ENCODE measurements at regions not wholly inside any gene's neighbourhood (a gene's known extent, or its start where the extent isn't known, plus 50 kb on each side); places are given as distances from the start of the nearest gene placed in this dataset.

GRCh38 chr18:61736133-61736532 lies 156.7 kb downstream of the RNF152 start:
- H3K27ac ChIP-seq = no peak overlapping the region

GRCh38 chr18:61735564-61736102 lies 157.2 kb downstream of the RNF152 start:
- H3K27ac ChIP-seq = no peak overlapping the region
- TF ChIP-seq CTCF (conservative IDR thresholded peaks at IDR 0.05) = no peak
- no peak for TF ChIP-seq ZFX (IDR thresholded peaks at IDR 0.05)

More at GRCh38 chr18:61736133-61736532, 156.7 kb downstream of the RNF152 start:
- no peak for TF ChIP-seq ZFX (IDR thresholded peaks at IDR 0.05)
- no peak for TF ChIP-seq CTCF (conservative IDR thresholded peaks at IDR 0.05)

DNA sequence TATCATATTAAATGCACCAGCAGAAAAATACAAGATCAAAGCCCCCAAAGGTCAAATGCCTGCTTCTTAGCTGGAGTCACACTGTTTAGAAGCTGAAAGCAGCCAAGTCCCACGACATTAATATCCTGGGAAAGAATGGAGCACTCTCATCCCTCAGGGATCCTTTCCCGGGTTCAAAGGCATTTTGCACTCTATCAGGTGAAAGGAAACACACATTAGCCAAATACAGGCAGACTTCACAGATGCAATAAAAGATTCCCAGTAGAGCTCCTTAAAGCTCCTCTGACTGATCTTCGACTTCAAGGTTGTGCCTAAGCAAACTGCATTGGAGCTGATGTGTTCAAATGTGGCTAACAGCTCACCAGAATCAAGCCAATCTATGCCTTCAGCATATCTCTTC lies 158.4 kb downstream of the RNF152 start:
- no peak overlapping the region for H3K27ac ChIP-seq
- TF ChIP-seq CTCF (conservative IDR thresholded peaks at IDR 0.05) (no peak), ZFX (IDR thresholded peaks at IDR 0.05) (no peak)

- TF ChIP-seq ZFX (IDR thresholded peaks at IDR 0.05) = no peak
- no peak overlapping the region for H3K27ac ChIP-seq
Observed at GRCh38 chr18:61732854-61733253, 160.0 kb downstream of the RNF152 start.

GRCh38 chr18:61731693-61732376 lies 161.0 kb downstream of the RNF152 start:
- TF ChIP-seq ZFX (IDR thresholded peaks at IDR 0.05) (no peak), CTCF (conservative IDR thresholded peaks at IDR 0.05) (no peak)
- no peak overlapping the region for H3K27ac ChIP-seq

DNA sequence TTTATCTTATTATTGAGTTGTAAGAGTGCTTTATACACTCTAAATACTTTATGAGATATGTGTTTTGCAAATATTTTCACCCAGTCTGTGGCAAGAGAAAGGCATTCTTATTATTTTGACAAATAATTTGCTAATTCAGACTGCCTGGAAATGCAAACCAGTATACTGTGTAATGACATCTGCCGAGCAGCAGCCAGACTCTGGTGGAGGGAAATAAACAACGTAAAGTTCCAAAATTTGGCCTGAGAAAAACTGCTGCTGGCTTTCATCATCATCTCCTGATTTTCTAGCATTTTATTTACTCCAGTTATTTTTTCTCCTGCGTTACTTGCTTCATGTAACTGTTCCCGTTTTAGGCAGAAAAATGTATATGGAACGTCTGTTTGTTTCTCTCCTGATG lies 161.6 kb downstream of the RNF152 start:
- H3K27ac ChIP-seq = no peak overlapping the region
- TF ChIP-seq CTCF (conservative IDR thresholded peaks at IDR 0.05) = no peak
- TF ChIP-seq ZFX (IDR thresholded peaks at IDR 0.05) = no peak

DNA sequence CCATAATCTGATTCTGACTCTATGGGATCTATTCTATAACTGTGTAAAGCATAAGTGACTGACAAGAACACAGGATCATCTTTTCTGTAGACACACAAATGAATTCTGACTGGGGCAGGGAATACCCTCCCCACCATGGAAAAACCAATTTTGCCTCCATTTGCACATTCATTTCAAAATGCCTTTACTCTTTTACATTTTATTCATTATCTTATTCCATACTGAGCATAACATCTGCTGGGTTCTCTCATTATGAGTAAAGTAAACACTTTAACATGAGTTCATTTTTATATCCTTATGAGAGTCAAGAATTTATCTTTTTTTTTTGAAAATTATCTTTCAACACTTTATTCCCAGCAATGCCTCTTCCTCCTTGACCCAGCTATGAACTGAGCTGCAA lies 163.5 kb downstream of the RNF152 start:
- TF ChIP-seq CTCF (conservative IDR thresholded peaks at IDR 0.05) (no peak), ZFX (IDR thresholded peaks at IDR 0.05) (no peak)
- no peak overlapping the region for H3K27ac ChIP-seq

All from C4-2B (cell line).